H1 (cell line): ENCODE measurements at regions not wholly inside any gene's neighbourhood (a gene's known extent, or its start where the extent isn't known, plus 50 kb on each side); places are given as distances from the start of the nearest gene placed in this dataset.
A peak's percentile ranks its signal among the peaks of the same experiment; 100 is the strongest.

Experiments used
- CTCF ChIA-PET: fragments of 300-600 bp; sonication (Branson Sonifier 250); formaldehyde crosslinking; loops from one replicate; lab custom pipeline; 2021; ENCODE audit not compliant: partially characterized antibody; lab: Charles Lee
- POLR2A ChIA-PET: fragments of 300-600 bp; sonication (Branson Sonifier 250); formaldehyde crosslinking; loops from one replicate; lab custom pipeline; 2021; ENCODE audit warnings: inconsistent platforms; ENCODE audit not compliant: partially characterized antibody; lab: Charles Lee
- DNase-seq, 2 experiments: peaks; one replicate each; pipeline versions ENCODE4 v3.0.0 to v3.0.0-alpha.2; 2010 to 2022; ENCODE audit warnings: low spot score in 2 of 2, low read depth in 1 of 2, mixed read lengths in 1 of 2
- FAIRE-seq: peaks from 2 replicates; lab custom pipeline; 2011; peaks lifted over from hg19 to GRCh38; lab: Jason Lieb, UNC
- H2AFZ ChIP-seq: 2 replicates; pipeline ENCODE4 v1.8.1; 2012; ENCODE audit warnings: low read length, inconsistent platforms
- H2AK5ac ChIP-seq: 2 replicates; pipeline ENCODE4 v1.6.1; 2013; ENCODE audit warnings: low read depth, low read length
- H2BK120ac ChIP-seq: replicated peaks from 2 replicates; pipeline ENCODE3; 2013; ENCODE audit warnings: low read depth, low read length, inconsistent platforms
- H2BK12ac ChIP-seq: 2 replicates; pipeline ENCODE4 v1.6.1; 2013; ENCODE audit warnings: low read depth, low read length
- H2BK15ac ChIP-seq: 2 replicates; pipeline ENCODE4 v1.6.1; 2013; ENCODE audit warnings: low read length
- H2BK20ac ChIP-seq: 2 replicates; pipeline ENCODE4 v1.6.1; 2013; ENCODE audit warnings: low read length
- H2BK5ac ChIP-seq: 2 replicates; pipeline ENCODE4 v1.6.1; 2013; ENCODE audit warnings: low read depth, low read length
- H3K14ac ChIP-seq: 2 replicates; pipeline ENCODE4 v1.6.1; 2013; ENCODE audit warnings: inconsistent platforms; ENCODE audit not compliant: insufficient read length
- H3K18ac ChIP-seq: 2 replicates; pipeline ENCODE4 v1.6.1; 2013; ENCODE audit warnings: low read length; ENCODE audit errors: extremely low read depth
- H3K23ac ChIP-seq: 2 replicates; pipeline ENCODE4 v1.6.1; 2013; ENCODE audit warnings: inconsistent platforms; ENCODE audit not compliant: insufficient read length
- H3K23me2 ChIP-seq: 2 replicates; pipeline ENCODE4 v1.6.1; 2013; ENCODE audit warnings: low read depth, low read length
- H3K27ac ChIP-seq: 2 replicates; pipeline ENCODE4 v1.6.1; 2011; ENCODE audit warnings: low read depth, low read length, inconsistent platforms
- H3K27me3 ChIP-seq, 4 experiments: replicated peaks in 1 of 4; 1 replicate in 1 of 4; 2 replicates in 3 of 4; pipeline versions ENCODE4 v1.6.1 to v1.8.1; 2011 to 2013; ENCODE audit warnings: low read length in 3 of 4, mild to moderate bottlenecking in 3 of 4, inconsistent platforms in 2 of 4, mixed read lengths in 2 of 4, moderate library complexity in 1 of 4; ENCODE audit not compliant: control insufficient read depth in 3 of 4, insufficient read depth in 3 of 4; ENCODE audit errors: extremely low read depth in 1 of 4
- H3K36me3 ChIP-seq, 4 experiments: 2 replicates each; pipeline versions ENCODE4 v1.6.1 to v1.8.1; 2011 to 2013; ENCODE audit warnings: mild to moderate bottlenecking in 4 of 4, low read length in 3 of 4, moderate library complexity in 2 of 4, control low read depth in 1 of 4, inconsistent platforms in 1 of 4; ENCODE audit not compliant: insufficient read depth in 4 of 4, control insufficient read depth in 2 of 4
- H3K4ac ChIP-seq: replicated peaks from 2 replicates; pipeline ENCODE3; 2013; ENCODE audit warnings: low read length, low read depth, mixed read lengths, inconsistent platforms; ENCODE audit not compliant: insufficient read length
- H3K4me1 ChIP-seq, 4 experiments: replicated peaks in 1 of 4; 1 replicate in 1 of 4; 2 replicates in 3 of 4; pipeline versions ENCODE4 v1.6.1 to v1.8.1; 2011 to 2013; ENCODE audit warnings: low read length in 3 of 4, inconsistent platforms in 2 of 4, mixed read lengths in 1 of 4; ENCODE audit not compliant: insufficient read depth in 4 of 4, control insufficient read depth in 3 of 4
- H3K4me2 ChIP-seq, 2 experiments: 2 replicates each; pipeline versions ENCODE4 v1.6.1 to v1.8.1; 2011 to 2013; ENCODE audit warnings: low read depth in 2 of 2, low read length in 2 of 2, control low read depth in 1 of 2, inconsistent platforms in 1 of 2, mild to moderate bottlenecking in 1 of 2; ENCODE audit not compliant: insufficient read depth in 1 of 2
- H3K4me3 ChIP-seq, 4 experiments: fragments of 200-600, 300-600 bp in 1 of 4; sonication (generic), shearing (Covaris generic), sonication (Bioruptor Twin) in 1 of 4; 2 replicates each; pipeline versions ENCODE4 v1.5.1 to v1.8.1; 2011 to 2016; ENCODE audit warnings: low read length in 4 of 4, low read depth in 3 of 4, control low read depth in 2 of 4, inconsistent platforms in 2 of 4, mild to moderate bottlenecking in 2 of 4, mixed read lengths in 1 of 4, moderate library complexity in 1 of 4; ENCODE audit not compliant: insufficient read depth in 2 of 4; ENCODE audit errors: extremely low read depth in 1 of 4
- H3K56ac ChIP-seq: replicated peaks from 2 replicates; pipeline ENCODE3; 2013; ENCODE audit warnings: low read depth, mild to moderate bottlenecking, mixed read lengths, low read length, inconsistent platforms; ENCODE audit not compliant: insufficient read length
- H3K79me1 ChIP-seq: 2 replicates; pipeline ENCODE4 v1.6.1; 2013; ENCODE audit warnings: low read depth, low read length, control low read depth
- H3K79me2 ChIP-seq, 2 experiments: 2 replicates each; pipeline versions ENCODE4 v1.6.1 to v1.8.1; 2012 to 2013; ENCODE audit warnings: low read length in 2 of 2, mild to moderate bottlenecking in 2 of 2, inconsistent platforms in 1 of 2; ENCODE audit not compliant: insufficient read depth in 2 of 2, control insufficient read depth in 1 of 2
- H3K9ac ChIP-seq, 4 experiments: replicated peaks in 1 of 4; 1 replicate in 1 of 4; 2 replicates in 3 of 4; pipeline versions ENCODE4 v1.6.1 to v1.8.1; 2011 to 2013; ENCODE audit warnings: low read depth in 3 of 4, low read length in 3 of 4, control low read depth in 2 of 4, mild to moderate bottlenecking in 2 of 4, moderate library complexity in 2 of 4, inconsistent platforms in 1 of 4; ENCODE audit errors: extremely low read depth in 1 of 4
- H3K9me3 ChIP-seq, 2 experiments: 2 replicates each; pipeline versions ENCODE4 v1.6.1 to v1.8.1; 2012 to 2013; ENCODE audit warnings: mild to moderate bottlenecking in 2 of 2, moderate library complexity in 2 of 2, control low read depth in 1 of 2, inconsistent platforms in 1 of 2, low read depth in 1 of 2, low read length in 1 of 2, mixed read lengths in 1 of 2; ENCODE audit not compliant: insufficient read depth in 2 of 2
- H4K20me1 ChIP-seq, 2 experiments: replicated peaks in 1 of 2; 2 replicates each; pipeline versions ENCODE3 to v1.8.1; 2011 to 2013; ENCODE audit warnings: inconsistent platforms in 2 of 2, low read length in 2 of 2, mild to moderate bottlenecking in 1 of 2; ENCODE audit not compliant: insufficient read depth in 2 of 2, control insufficient read depth in 1 of 2
- H4K5ac ChIP-seq: 2 replicates; pipeline ENCODE4 v1.6.1; 2013; ENCODE audit warnings: low read length, low read depth, mixed read lengths, inconsistent platforms; ENCODE audit not compliant: insufficient read length
- H4K8ac ChIP-seq: 2 replicates; pipeline ENCODE4 v1.8.0; 2013; ENCODE audit warnings: mild to moderate bottlenecking, moderate library complexity, low read length, inconsistent platforms; ENCODE audit not compliant: insufficient read depth; ENCODE audit errors: extremely low read depth
- H4K91ac ChIP-seq: replicated peaks from 2 replicates; pipeline ENCODE3; 2013; ENCODE audit warnings: low read length, mixed read lengths, inconsistent platforms; ENCODE audit not compliant: insufficient read length
- NANOG ChIP-seq: IDR thresholded peaks from 2 replicates; pipeline ENCODE4 v1.6.1; 2011; ENCODE audit warnings: low read length, low read depth, mild to moderate bottlenecking, inconsistent platforms; ENCODE audit not compliant: insufficient read depth, poor library complexity, severe bottlenecking
- YY1 ChIP-seq: IDR thresholded peaks from 2 replicates; pipeline ENCODE4 v1.6.1; 2011; ENCODE audit warnings: low read depth, mild to moderate bottlenecking, low read length
- WGBS, 2 experiments: shearing (Covaris generic) in 1 of 2; methylation state at CpG; one replicate each; pipeline versions ENCODE4 v1.1.6 to v1.1.7; 2013 to 2015; ENCODE audit warnings: low lambda C conversion rate in 2 of 2, mixed read lengths in 2 of 2, inconsistent platforms in 1 of 2, low coverage in 1 of 2, missing lambda C conversion rate in 1 of 2; ENCODE audit not compliant: insufficient replicate concordance in 2 of 2, insufficient coverage in 1 of 2, insufficient read length in 1 of 2; ENCODE audit errors: extremely low coverage in 1 of 2, missing lambda C conversion rate in 1 of 2; 5-methylcytosine and 5-hydroxymethylcytosine counted together

- ChIA-PET CTCF (interaction anchor here (1.1 to 1.5 kb wide), 2 partner anchors 20 to 90 kb away, joined by 3 read pairs; no protein-coding TSS in a partner anchor), POLR2A (no interaction called here)
- Histone ChIP-seq H4K91ac (no peak overlapping the region), H3K23me2 (no peaks in the 10 kb centered on the region), H3K36me3 (no peaks in the 10 kb centered on the region), H3K4me3 (no peak overlapping the region), H4K5ac (no peak overlapping the region), H3K14ac (no peak overlapping the region), H3K4me2 (no peak overlapping the region), H2AFZ (0 out of 2 replicates have a peak overlapping the region, but pooled peaks have one; percentile 3), H3K79me1 (no peaks in the 10 kb centered on the region), H3K4ac (no peak overlapping the region), H3K23ac (no peak overlapping the region), H3K79me2 (no peaks in the 10 kb centered on the region), H2BK20ac (no peak overlapping the region), H2BK12ac (no peak overlapping the region), H3K4me1 (no peaks in the 10 kb centered on the region), H3K56ac (no peak overlapping the region), H4K8ac (no peak overlapping the region), H2BK5ac (no peak overlapping the region), H3K27me3 (no peaks in the 10 kb centered on the region), H2BK15ac (no peak overlapping the region), H3K9me3 (no peaks in the 10 kb centered on the region), H3K18ac (no peak overlapping the region), H3K27ac (no peak overlapping the region), H2AK5ac (no peak overlapping the region), H4K20me1 (no peaks in the 10 kb centered on the region), H3K9ac (no peak overlapping the region), H2BK120ac (no peak overlapping the region)
- DNase-seq, result no peak
- FAIRE-seq, result no peak
- 84% methylated on average over 5 of the region's 5 CpGs; no CpG with 5 or more reads in 1 of the 2 experiments for WGBS, 2 experiments
- TF ChIP-seq YY1 (no peak), NANOG (no peak)
Measured at GRCh38 chr1:209100460-209100859, 483.1 kb upstream of the CAMK1G start.
